SK-N-SH treated with all-trans-retinoic acid at 6 μM for 48 hours (cell line): ENCODE measurements at regions not wholly inside any gene's neighbourhood (a gene's known extent, or its start where the extent isn't known, plus 50 kb on each side); places are given as distances from the start of the nearest gene placed in this dataset.

Source experiments
- ATAC-seq: fragments of 200-7000 bp; cut with Tn5 transposase; 3 replicates; pipeline ENCODE4 v1.9.1; 2020; ENCODE audit warnings: mild to moderate bottlenecking, moderate library complexity
- ARNTL ChIP-seq: fragments of 450-650 bp; formaldehyde crosslinking; IDR thresholded peaks from 2 replicates; pipeline ENCODE4 v1.5.0; 2020; ENCODE audit warnings: low read depth, mild to moderate bottlenecking, moderate library complexity, borderline replicate concordance
- BACH2 ChIP-seq: fragments of 250-450 bp; sonication (Bioruptor Pico); IDR thresholded peaks from 2 replicates; pipeline ENCODE4 v1.9.0; 2021; ENCODE audit warnings: mild to moderate bottlenecking, borderline replicate concordance
- CREB5 ChIP-seq: fragments of 250-450 bp; sonication (Bioruptor Pico); IDR thresholded peaks from 2 replicates; pipeline ENCODE4 v1.5.1; 2020; ENCODE audit warnings: low read depth, mild to moderate bottlenecking, moderate library complexity
- CSRNP3 ChIP-seq: fragments of 250-450 bp; sonication (Bioruptor Pico); IDR thresholded peaks from 2 replicates; pipeline ENCODE4 v1.5.1; 2021; ENCODE audit warnings: mild to moderate bottlenecking, moderate library complexity
- ESRRG ChIP-seq: fragments of 250-450 bp; sonication (Bioruptor Pico); IDR thresholded peaks from 2 replicates; pipeline ENCODE4 v1.6.1; 2021; ENCODE audit warnings: mild to moderate bottlenecking
- GLIS3 ChIP-seq: fragments of 250-450 bp; sonication (Bioruptor Pico); IDR thresholded peaks from 2 replicates; pipeline ENCODE4 v1.5.0; 2020; ENCODE audit warnings: mild to moderate bottlenecking, moderate library complexity
- ISL1 ChIP-seq: fragments of 250-450 bp; sonication (Bioruptor Pico); IDR thresholded peaks from 2 replicates; pipeline ENCODE4 v2.1.2; 2022; ENCODE audit warnings: mild to moderate bottlenecking, moderate library complexity
- OSR1 ChIP-seq: fragments of 250-450 bp; sonication (Bioruptor Pico); IDR thresholded peaks from 2 replicates; pipeline ENCODE4 v1.8.0; 2022; ENCODE audit warnings: moderate library complexity, mild to moderate bottlenecking, inconsistent platforms
- PATZ1 ChIP-seq: fragments of 250-450 bp; sonication (Bioruptor Pico); IDR thresholded peaks from 2 replicates; pipeline ENCODE4 v1.8.0; 2020; ENCODE audit warnings: mild to moderate bottlenecking, moderate library complexity, borderline replicate concordance
- POU6F1 ChIP-seq: fragments of 250-450 bp; sonication (Bioruptor Pico); IDR thresholded peaks from 2 replicates; pipeline ENCODE4 v1.8.0; 2021; ENCODE audit warnings: low read depth, mild to moderate bottlenecking, moderate library complexity, borderline replicate concordance
- PPARA ChIP-seq: fragments of 250-450 bp; sonication (Bioruptor Pico); IDR thresholded peaks from 2 replicates; pipeline ENCODE4 v1.5.0; 2020; ENCODE audit warnings: mild to moderate bottlenecking, borderline replicate concordance
- RARB ChIP-seq: fragments of 250-450 bp; sonication (Bioruptor Pico); IDR thresholded peaks from 2 replicates; pipeline ENCODE4 v1.8.0; 2021; ENCODE audit warnings: mild to moderate bottlenecking, moderate library complexity
- SNAI2 ChIP-seq: fragments of 250-450 bp; sonication (Bioruptor Pico); IDR thresholded peaks from 2 replicates; pipeline ENCODE4 v1.5.0; 2020; ENCODE audit warnings: mild to moderate bottlenecking, moderate library complexity
- TCF4 ChIP-seq: fragments of 250-450 bp; sonication (Bioruptor Pico); IDR thresholded peaks from 2 replicates; pipeline ENCODE4 v1.8.0; 2021; ENCODE audit warnings: mild to moderate bottlenecking, moderate library complexity, borderline replicate concordance
- TOX ChIP-seq: fragments of 250-450 bp; sonication (Bioruptor Pico); IDR thresholded peaks from 2 replicates; pipeline ENCODE4 v1.8.0; 2021; ENCODE audit warnings: mild to moderate bottlenecking, moderate library complexity, borderline replicate concordance
- TSHZ2 ChIP-seq: fragments of 250-450 bp; sonication (Bioruptor Pico); IDR thresholded peaks from 2 replicates; pipeline ENCODE4 v1.5.0; 2020; ENCODE audit warnings: mild to moderate bottlenecking, moderate library complexity
- ZC3H10 ChIP-seq: fragments of 250-450 bp; sonication (Bioruptor Pico); IDR thresholded peaks from 2 replicates; pipeline ENCODE4 v1.5.1; 2021; ENCODE audit warnings: mild to moderate bottlenecking, moderate library complexity
- ZFP3 ChIP-seq: fragments of 250-450 bp; sonication (Bioruptor Pico); IDR thresholded peaks from 2 replicates; pipeline ENCODE4 v1.5.0; 2020; ENCODE audit warnings: mild to moderate bottlenecking, moderate library complexity
- ZNF565 ChIP-seq: fragments of 450-650 bp; formaldehyde crosslinking; conservative IDR thresholded peaks from 2 replicates; pipeline ENCODE4 v1.5.0; 2020; ENCODE audit warnings: low read depth, mild to moderate bottlenecking, moderate library complexity
- ZNF70 ChIP-seq: fragments of 450-650 bp; formaldehyde crosslinking; IDR thresholded peaks from 2 replicates; pipeline ENCODE4 v1.5.0; 2020; ENCODE audit warnings: mild to moderate bottlenecking, moderate library complexity
- ZNF8 ChIP-seq: fragments of 450-650 bp; formaldehyde crosslinking; IDR thresholded peaks from 2 replicates; pipeline ENCODE4 v1.5.0; 2020; ENCODE audit warnings: mild to moderate bottlenecking, moderate library complexity

GRCh38 chr5:87787625-87788256, 375.0 kb upstream of the CCNH start:
- no peak for ATAC-seq
- TF ChIP-seq POU6F1 (CRISPR knock-in tag) (no peak), OSR1 (CRISPR knock-in tag) (no peak), CSRNP3 (CRISPR knock-in tag) (no peak), ISL1 (no peak), ZNF70 (CRISPR knock-in tag) (no peak), PATZ1 (CRISPR knock-in tag) (no peak), BACH2 (no peak), RARB (CRISPR knock-in tag) (no peak), GLIS3 (CRISPR knock-in tag) (no peak), ARNTL (no peak), PPARA (CRISPR knock-in tag) (no peak), TSHZ2 (CRISPR knock-in tag) (no peak), ZFP3 (CRISPR knock-in tag) (no peak), SNAI2 (no peak), ZC3H10 (CRISPR knock-in tag) (no peak), ZNF8 (CRISPR knock-in tag) (no peak), ZNF565 (CRISPR knock-in tag) (no peak), TOX (CRISPR knock-in tag) (no peak), CREB5 (CRISPR knock-in tag) (no peak)

- ATAC-seq: no peak
- TF ChIP-seq ZNF70 (CRISPR knock-in tag) (no peak), ISL1 (no peak), ESRRG (CRISPR knock-in tag) (no peak), CSRNP3 (CRISPR knock-in tag) (no peak), CREB5 (CRISPR knock-in tag) (no peak), TCF4 (CRISPR knock-in tag) (no peak), GLIS3 (CRISPR knock-in tag) (no peak)
- TF ChIP-seq, all 23 proteins: peak for 0
These were observed 374.4 kb upstream of the CCNH start for GRCh38 chr5:87787086-87787485.
